K562 (cell line): ENCODE measurements at regions not wholly inside any gene's neighbourhood (a gene's known extent, or its start where the extent isn't known, plus 50 kb on each side); places are given as distances from the start of the nearest gene placed in this dataset.

ENCODE experiments used
- AFF1 ChIP-seq, 2 experiments: fragments of 450-650 bp; IDR thresholded peaks; 2 replicates each; pipeline ENCODE4 v1.6.1; 2018; ENCODE audit warnings: mild to moderate bottlenecking in 2 of 2, low read depth in 1 of 2; ENCODE audit not compliant: partially characterized antibody in 2 of 2
- ATF6 ChIP-seq: sonication (generic); formaldehyde crosslinking; IDR thresholded peaks from 2 replicates; pipeline ENCODE4 v1.4.0; 2020; ENCODE audit warnings: mild to moderate bottlenecking, missing genetic modification reagents
- CREB3L1 ChIP-seq: fragments of 450-650 bp; IDR thresholded peaks from 2 replicates; pipeline ENCODE4 v1.6.1; 2014; ENCODE audit warnings: low read depth, mild to moderate bottlenecking, moderate library complexity, borderline replicate concordance
- MAFG ChIP-seq: fragments of 450-650 bp; conservative IDR thresholded peaks from 2 replicates; pipeline ENCODE4 v1.6.1; 2016; ENCODE audit warnings: missing genetic modification characterization, missing compliant biosample characterization
- NR2F6 ChIP-seq: fragments of 450-650 bp; formaldehyde crosslinking; IDR thresholded peaks from 2 replicates; pipeline ENCODE4 v1.4.0; 2020; ENCODE audit warnings: mild to moderate bottlenecking
- RAD21 ChIP-seq, 2 experiments: fragments of 250-450 bp in 1 of 2; fragments of 450-650 bp in 1 of 2; sonication (Bioruptor Pico) in 1 of 2; formaldehyde crosslinking in 1 of 2; IDR thresholded peaks in 1 of 2; conservative IDR thresholded peaks in 1 of 2; 2 replicates each; pipeline versions ENCODE4 v1.4.0 to v1.8.0; 2020 to 2022; ENCODE audit warnings: mild to moderate bottlenecking in 2 of 2, moderate library complexity in 1 of 2
- TBP ChIP-seq: optimal IDR thresholded peaks from 2 replicates; pipeline ENCODE3; 2011; ENCODE audit warnings: low read depth, low read length, improper control_type of control experiment
- TCF7L2 ChIP-seq: fragments of 150-350 bp; IDR thresholded peaks from 2 replicates; pipeline ENCODE4 v1.6.1; 2016; ENCODE audit warnings: low read depth, mild to moderate bottlenecking, low read length, moderate library complexity
- THRA ChIP-seq: fragments of 450-650 bp; IDR thresholded peaks from 2 replicates; pipeline ENCODE4 v1.6.1; 2017; ENCODE audit warnings: mild to moderate bottlenecking, moderate library complexity
- TSC22D4 ChIP-seq: fragments of 450-650 bp; IDR thresholded peaks from 2 replicates; pipeline ENCODE4 v1.6.1; 2016; ENCODE audit warnings: missing genetic modification characterization, missing biosample characterization, control low read depth
- ZBTB1 ChIP-seq: sonication (generic); formaldehyde crosslinking; IDR thresholded peaks from 2 replicates; pipeline ENCODE4 v1.8.1; 2023; ENCODE audit warnings: missing genetic modification reagents, low read depth, mild to moderate bottlenecking, borderline replicate concordance
- ZBTB8A ChIP-seq: fragments of 450-650 bp; IDR thresholded peaks from 2 replicates; pipeline ENCODE4 v1.6.1; 2018; ENCODE audit warnings: mild to moderate bottlenecking, moderate library complexity; ENCODE audit not compliant: partially characterized antibody
- ZNF184 ChIP-seq: sonication (generic); formaldehyde crosslinking; IDR thresholded peaks from 2 replicates; pipeline ENCODE4 v1.5.0; 2020; ENCODE audit warnings: missing genetic modification reagents
- ZNF398 ChIP-seq: fragments of 250-450 bp; sonication (Bioruptor Pico); IDR thresholded peaks from 2 replicates; pipeline ENCODE4 v1.8.0; 2021; ENCODE audit warnings: moderate library complexity, mild to moderate bottlenecking, inconsistent platforms

- TF ChIP-seq ZNF398 (CRISPR knock-in tag) (no peak), ZBTB8A (no peak), ZBTB1 (CRISPR knock-in tag) (no peak), ZNF184 (CRISPR knock-in tag) (no peak), NR2F6 (CRISPR knock-in tag) (no peak), THRA (no peak), CREB3L1 (peak; percentile 50; the same call in 1 of the 2 replicates), TCF7L2 (no peak), TBP (no peak), AFF1 (IDR thresholded peaks at IDR 0.05; ENCODE audit: low read depth in 1 of 2, partially characterized antibody in 2 of 2) (no peak), RAD21 (CRISPR knock-in tag; conservative IDR thresholded peaks at IDR 0.05 in 1 of 2, IDR thresholded peaks at IDR 0.05 in 1 of 2) (peak in 1 of 2 experiments; percentile 12; a peak in 1 of 4 replicates), ATF6 (CRISPR knock-in tag) (no peak), TSC22D4 (no peak), MAFG (tag) (no peak)
Observed at GRCh38 chr3:42013691-42014457, 52.0 kb upstream of the ULK4 start (continued).
